ENCODE measurements at regions not wholly inside any gene's neighbourhood (a gene's known extent, or its start where the extent isn't known, plus 50 kb on each side); places are given as distances from the start of the nearest gene placed in this dataset.

DNA sequence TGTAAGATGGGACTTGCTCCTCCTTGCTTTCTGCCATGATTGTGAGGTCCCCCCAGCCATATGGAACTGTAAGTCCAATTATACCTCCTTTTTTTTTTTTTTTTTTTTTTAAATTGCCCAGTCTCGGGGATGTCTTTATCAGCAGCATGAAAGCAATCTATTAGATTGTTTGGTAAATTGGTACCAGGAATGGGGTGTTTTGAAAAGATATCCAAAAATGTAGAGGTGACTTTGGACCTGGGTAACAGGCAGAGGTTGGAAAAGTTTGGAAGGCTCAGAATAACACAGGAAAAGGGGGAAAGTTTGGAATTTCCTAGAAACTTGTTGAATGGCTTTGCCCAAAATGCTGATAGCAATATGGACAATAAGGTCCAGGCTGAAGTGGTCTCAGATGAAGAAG, 545.8 kb upstream of the ALCAM start:
- H3K18ac ChIP-seq (ENCODE audit: low read length), result no peak overlapping the region
- no peak overlapping the region for H4K91ac ChIP-seq (ENCODE audit: low read depth, low read length, poor library complexity)
- H2AK5ac ChIP-seq (ENCODE audit: low read depth, low read length), result no peak overlapping the region
- no peak overlapping the region for H3K9ac ChIP-seq (ENCODE audit: low read depth, low read length, poor library complexity)
- H2BK120ac ChIP-seq (ENCODE audit: low read depth, low read length), result no peak overlapping the region
- H3K27ac ChIP-seq (replicated peaks; ENCODE audit: low read length), result no peak overlapping the region
- no CpG with 5 or more reads among the region's 1 CpG for WGBS, 2 donors (ENCODE audit: extremely low coverage in 2 of 2, insufficient read length in 2 of 2, insufficient replicate concordance in 1 of 2)
- no peak overlapping the region for H3K23ac ChIP-seq (ENCODE audit: low read depth, low read length, poor library complexity)
- H3K27me3 ChIP-seq (ENCODE audit: control insufficient read depth in 3 of 3, insufficient read depth in 3 of 3, low read depth in 1 of 3, low read length in 3 of 3), result no peaks in the 10 kb centered on the region
- H3K79me1 ChIP-seq (ENCODE audit: low read depth, low read length), result no peaks in the 10 kb centered on the region
- H3K4me3 ChIP-seq (ENCODE audit: low read length in 2 of 2), result no peak overlapping the region
- H3K36me3 ChIP-seq (replicated peaks in 1 of 2; ENCODE audit: control insufficient read depth in 2 of 2, insufficient read depth in 2 of 2, low read length in 2 of 2), result no peaks in the 10 kb centered on the region
- no peak overlapping the region for H2BK12ac ChIP-seq (ENCODE audit: low read length)
- H3K4me2 ChIP-seq (ENCODE audit: insufficient read depth, low read length, poor library complexity, severe bottlenecking), result no peak overlapping the region
- H2BK15ac ChIP-seq (ENCODE audit: low read length), result no peak overlapping the region
- no peak overlapping the region for H2AFZ ChIP-seq (ENCODE audit: low read length)
- no peak overlapping the region for H2BK5ac ChIP-seq (ENCODE audit: low read length)
- no peak for DNase-seq (ENCODE audit: low spot score)
- no peak overlapping the region for H4K8ac ChIP-seq (ENCODE audit: low read depth, low read length)
- no peak overlapping the region for H3K14ac ChIP-seq (ENCODE audit: low read length)
- H3K4ac ChIP-seq (ENCODE audit: low read length), result no peak overlapping the region
- peaks cover 5 to 20% of the 10 kb centered on the region in 2 donors for H3K4me1 ChIP-seq (ENCODE audit: control insufficient read depth in 2 of 2, insufficient read depth in 1 of 2, low read depth in 1 of 2, low read length in 2 of 2)
- peaks cover 4 to 29% of the 10 kb centered on the region in 2 donors for H3K9me3 ChIP-seq (replicated peaks in 1 of 2; ENCODE audit: control insufficient read depth in 2 of 2, insufficient read depth in 1 of 2, low read depth in 1 of 2, low read length in 2 of 2)

DNA sequence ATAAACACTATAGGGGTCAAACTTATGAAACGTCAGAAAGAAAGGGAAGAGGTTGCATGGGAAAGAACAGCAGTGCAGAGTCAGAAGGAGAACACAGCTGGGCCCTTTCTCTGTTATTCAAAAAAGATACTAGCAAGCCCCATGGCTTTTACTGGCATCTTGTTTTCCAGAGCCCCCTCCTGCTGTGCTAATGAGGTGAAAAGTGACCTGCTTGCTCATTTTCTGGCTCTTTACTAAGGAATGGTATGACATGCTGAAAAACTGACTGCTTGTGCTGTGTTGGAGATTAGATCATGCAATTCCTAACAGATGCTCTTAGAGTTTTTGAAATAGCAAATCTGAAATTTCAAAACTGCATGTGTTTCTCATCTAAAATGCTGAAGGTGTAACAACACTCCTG, 541.6 kb upstream of the ALCAM start:
- Histone ChIP-seq H3K9ac (ENCODE audit: low read depth, low read length, poor library complexity) (no peak overlapping the region), H2BK15ac (ENCODE audit: low read length) (no peak overlapping the region), H3K36me3 (replicated peaks in 1 of 2; ENCODE audit: control insufficient read depth in 2 of 2, insufficient read depth in 2 of 2, low read length in 2 of 2) (no peaks in the 10 kb centered on the region), H3K4me2 (ENCODE audit: insufficient read depth, low read length, poor library complexity, severe bottlenecking) (no peak overlapping the region), H3K18ac (ENCODE audit: low read length) (no peak overlapping the region), H3K4me1 (ENCODE audit: control insufficient read depth in 2 of 2, insufficient read depth in 1 of 2, low read depth in 1 of 2, low read length in 2 of 2) (peaks cover 6 to 19% of the 10 kb centered on the region in 2 donors), H2BK120ac (ENCODE audit: low read depth, low read length) (no peak overlapping the region), H3K4me3 (ENCODE audit: low read length in 2 of 2) (no peak overlapping the region), H3K27me3 (ENCODE audit: control insufficient read depth in 3 of 3, insufficient read depth in 3 of 3, low read depth in 1 of 3, low read length in 3 of 3) (no peaks in the 10 kb centered on the region), H4K8ac (ENCODE audit: low read depth, low read length) (no peak overlapping the region), H3K14ac (ENCODE audit: low read length) (no peak overlapping the region), H3K23ac (ENCODE audit: low read depth, low read length, poor library complexity) (no peak overlapping the region), H3K9me3 (replicated peaks in 1 of 2; ENCODE audit: control insufficient read depth in 2 of 2, insufficient read depth in 1 of 2, low read depth in 1 of 2, low read length in 2 of 2) (peaks cover 4 to 29% of the 10 kb centered on the region in 2 donors), H2BK5ac (ENCODE audit: low read length) (no peak overlapping the region), H3K79me1 (ENCODE audit: low read depth, low read length) (no peaks in the 10 kb centered on the region), H4K91ac (ENCODE audit: low read depth, low read length, poor library complexity) (no peak overlapping the region), H3K4ac (ENCODE audit: low read length) (no peak overlapping the region), H2AFZ (ENCODE audit: low read length) (peak overlapping the region; percentile 36), H2BK12ac (ENCODE audit: low read length) (no peak overlapping the region), H2AK5ac (ENCODE audit: low read depth, low read length) (no peak overlapping the region), H3K27ac (replicated peaks; ENCODE audit: low read length) (no peak overlapping the region)
- DNase-seq (ENCODE audit: low spot score), result peak; percentile 48
- no CpG with 5 or more reads among the region's 1 CpG for WGBS, 2 donors (ENCODE audit: extremely low coverage in 2 of 2, insufficient read length in 2 of 2, insufficient replicate concordance in 1 of 2)

DNA sequence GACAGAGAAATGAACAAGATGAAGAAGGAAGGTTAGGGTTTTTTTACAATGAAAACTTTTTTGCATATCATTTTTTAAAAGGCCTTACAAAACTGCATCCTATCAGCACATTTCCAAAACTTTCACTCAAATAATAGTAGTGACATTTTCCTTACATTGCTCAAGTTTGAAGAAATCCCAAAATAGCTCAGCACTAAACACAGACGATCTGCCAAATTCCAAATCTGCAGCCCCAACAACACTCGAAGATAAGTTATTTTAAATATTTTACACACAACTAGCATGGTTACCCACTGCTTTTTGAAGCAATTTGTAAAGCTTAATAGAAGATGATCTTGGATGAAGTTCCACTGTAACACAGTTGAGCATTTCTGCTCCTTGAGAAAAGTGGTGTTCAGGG, 535.6 kb upstream of the ALCAM start:
- Histone ChIP-seq H3K23ac (ENCODE audit: low read depth, low read length, poor library complexity) (no peak overlapping the region), H3K4ac (ENCODE audit: low read length) (no peak overlapping the region), H3K4me3 (ENCODE audit: low read length in 2 of 2) (no peak overlapping the region), H3K79me1 (ENCODE audit: low read depth, low read length) (no peaks in the 10 kb centered on the region), H3K27ac (replicated peaks; ENCODE audit: low read length) (no peak overlapping the region), H2AK5ac (ENCODE audit: low read depth, low read length) (no peak overlapping the region), H3K36me3 (replicated peaks in 1 of 2; ENCODE audit: control insufficient read depth in 2 of 2, insufficient read depth in 2 of 2, low read length in 2 of 2) (no peaks in the 10 kb centered on the region), H3K4me1 (ENCODE audit: control insufficient read depth in 2 of 2, insufficient read depth in 1 of 2, low read depth in 1 of 2, low read length in 2 of 2) (peaks cover 4 to 7% of the 10 kb centered on the region in 2 donors), H2BK5ac (ENCODE audit: low read length) (no peak overlapping the region), H3K27me3 (ENCODE audit: control insufficient read depth in 3 of 3, insufficient read depth in 3 of 3, low read depth in 1 of 3, low read length in 3 of 3) (no peaks in the 10 kb centered on the region), H3K9me3 (replicated peaks in 1 of 2; ENCODE audit: control insufficient read depth in 2 of 2, insufficient read depth in 1 of 2, low read depth in 1 of 2, low read length in 2 of 2) (no peaks in the 10 kb centered on the region), H3K18ac (ENCODE audit: low read length) (no peak overlapping the region), H3K9ac (ENCODE audit: low read depth, low read length, poor library complexity) (no peak overlapping the region), H3K4me2 (ENCODE audit: insufficient read depth, low read length, poor library complexity, severe bottlenecking) (no peak overlapping the region), H2AFZ (ENCODE audit: low read length) (no peak overlapping the region), H2BK120ac (ENCODE audit: low read depth, low read length) (no peak overlapping the region), H4K8ac (ENCODE audit: low read depth, low read length) (no peak overlapping the region), H2BK15ac (ENCODE audit: low read length) (no peak overlapping the region), H3K14ac (ENCODE audit: low read length) (no peak overlapping the region), H4K91ac (ENCODE audit: low read depth, low read length, poor library complexity) (no peak overlapping the region), H2BK12ac (ENCODE audit: low read length) (no peak overlapping the region)
- no peak for DNase-seq (ENCODE audit: low spot score)
- WGBS, 2 donors (ENCODE audit: extremely low coverage in 2 of 2, insufficient read length in 2 of 2, insufficient replicate concordance in 1 of 2), result no CpG with 5 or more reads among the region's 2 CpGs

DNA sequence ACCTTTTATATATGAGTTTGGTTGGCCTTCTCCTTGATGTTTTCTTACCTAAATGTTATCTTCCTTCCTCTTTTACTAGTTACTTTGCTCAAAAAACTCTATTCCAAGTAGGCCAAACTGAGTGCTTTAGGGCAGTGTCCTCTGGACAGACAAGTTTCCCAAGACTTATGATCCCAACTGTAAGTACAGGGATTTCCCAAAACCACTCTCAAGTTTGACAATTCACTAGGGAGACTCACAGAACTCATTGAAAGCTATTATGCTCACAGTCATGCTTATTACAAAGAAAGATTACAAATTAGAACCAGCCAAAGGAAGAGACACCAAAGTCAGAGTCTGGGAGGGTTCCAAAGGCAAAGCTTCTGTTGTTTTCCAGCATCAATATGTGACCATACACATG, 534.2 kb upstream of the ALCAM start:
- no peak overlapping the region for H3K14ac ChIP-seq (ENCODE audit: low read length)
- H4K91ac ChIP-seq (ENCODE audit: low read depth, low read length, poor library complexity), result no peak overlapping the region
- no peak overlapping the region for H4K8ac ChIP-seq (ENCODE audit: low read depth, low read length)
- no peaks in the 10 kb centered on the region for H3K79me1 ChIP-seq (ENCODE audit: low read depth, low read length)
- no peak overlapping the region for H3K4me3 ChIP-seq (ENCODE audit: low read length in 2 of 2)
- no peak overlapping the region for H2AK5ac ChIP-seq (ENCODE audit: low read depth, low read length)
- no peak overlapping the region for H3K27ac ChIP-seq (replicated peaks; ENCODE audit: low read length)
- H3K4ac ChIP-seq (ENCODE audit: low read length), result no peak overlapping the region
- no peak overlapping the region for H2BK120ac ChIP-seq (ENCODE audit: low read depth, low read length)
- no peak for DNase-seq (ENCODE audit: low spot score)
- H3K4me2 ChIP-seq (ENCODE audit: insufficient read depth, low read length, poor library complexity, severe bottlenecking), result no peak overlapping the region
- H2BK12ac ChIP-seq (ENCODE audit: low read length), result no peak overlapping the region
- no peak overlapping the region for H3K9ac ChIP-seq (ENCODE audit: low read depth, low read length, poor library complexity)
- H3K23ac ChIP-seq (ENCODE audit: low read depth, low read length, poor library complexity), result no peak overlapping the region
- no peak overlapping the region for H2BK15ac ChIP-seq (ENCODE audit: low read length)
- H3K9me3 ChIP-seq (replicated peaks in 1 of 2; ENCODE audit: control insufficient read depth in 2 of 2, insufficient read depth in 1 of 2, low read depth in 1 of 2, low read length in 2 of 2), result no peaks in the 10 kb centered on the region
- no peak overlapping the region for H3K18ac ChIP-seq (ENCODE audit: low read length)
- H2AFZ ChIP-seq (ENCODE audit: low read length), result peak overlapping the region; percentile 5
- peaks cover 0 to 5% of the 10 kb centered on the region in 2 donors for H3K4me1 ChIP-seq (ENCODE audit: control insufficient read depth in 2 of 2, insufficient read depth in 1 of 2, low read depth in 1 of 2, low read length in 2 of 2)
- H3K36me3 ChIP-seq (replicated peaks in 1 of 2; ENCODE audit: control insufficient read depth in 2 of 2, insufficient read depth in 2 of 2, low read length in 2 of 2), result no peaks in the 10 kb centered on the region
- no peak overlapping the region for H2BK5ac ChIP-seq (ENCODE audit: low read length)
- H3K27me3 ChIP-seq (ENCODE audit: control insufficient read depth in 3 of 3, insufficient read depth in 3 of 3, low read depth in 1 of 3, low read length in 3 of 3), result no peaks in the 10 kb centered on the region
